ENCODE measurements at regions not wholly inside any gene's neighbourhood (a gene's known extent, or its start where the extent isn't known, plus 50 kb on each side); places are given as distances from the start of the nearest gene placed in this dataset.

DNA sequence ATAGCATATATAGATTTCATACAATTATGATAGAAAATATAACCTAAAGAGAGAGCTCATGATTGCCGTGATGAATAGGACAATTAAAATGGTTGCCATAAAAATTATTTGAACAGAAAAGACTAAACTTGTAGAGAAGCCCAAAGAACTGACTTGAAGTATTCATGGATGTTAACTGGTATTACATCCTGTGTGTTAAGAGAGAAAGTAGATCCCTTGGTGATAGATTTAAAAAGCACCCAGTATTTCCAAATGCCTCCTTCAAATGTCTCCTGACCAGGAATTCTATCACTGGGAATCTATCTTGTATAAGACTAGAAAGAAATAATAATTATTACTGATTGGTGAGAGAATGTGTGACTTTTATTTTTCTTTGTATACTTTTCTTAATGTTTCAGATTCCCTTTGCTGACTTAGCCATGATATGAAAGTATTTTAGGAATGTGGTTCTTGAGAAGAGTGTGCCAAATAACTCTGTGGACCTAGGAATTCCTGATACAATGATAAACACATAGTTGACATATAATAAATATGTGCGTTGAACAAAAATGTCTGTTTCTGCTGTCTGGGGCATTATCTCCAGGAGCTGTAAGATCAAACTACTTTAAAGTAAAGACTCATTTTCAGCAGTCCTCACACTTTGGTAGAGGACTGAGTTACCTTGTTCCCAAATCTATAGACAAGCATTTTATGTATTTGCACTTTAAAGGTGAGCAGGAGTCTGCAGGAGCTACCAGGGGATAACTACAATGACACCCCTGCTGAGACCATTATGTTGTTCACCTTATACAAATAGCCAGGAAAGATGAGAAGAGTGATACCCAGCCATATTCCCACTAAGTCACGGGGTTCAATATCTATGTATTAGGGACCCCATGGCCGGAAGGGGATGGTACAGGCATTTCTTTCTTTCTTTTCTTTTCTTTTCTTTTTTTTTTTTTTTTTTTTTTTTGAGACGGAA is 211.1 kb upstream of the TLE4 start:
- H3K27me3 Mint-ChIP-seq (ENCODE audit: low read depth in 2 of 2), result peaks cover 3 to 27% of the 10 kb centered on the region in 2 donors
- Histone ChIP-seq H3K27ac (ENCODE audit: low read length) (no peak overlapping the region), H3K4me3 (ENCODE audit: low read length) (no peak overlapping the region), H3K36me3 (ENCODE audit: control insufficient read depth, insufficient read depth, low read length) (no peaks in the 10 kb centered on the region), H3K4me1 (ENCODE audit: control insufficient read depth, insufficient read depth, low read length) (no peaks in the 10 kb centered on the region), H3K9me3 (ENCODE audit: control insufficient read depth, insufficient read depth, low read length) (no peaks in the 10 kb centered on the region), H3K27me3 (ENCODE audit: control insufficient read depth, insufficient read depth, low read length) (no peaks in the 10 kb centered on the region)
- H3K9me3 Mint-ChIP-seq, result no peaks in the 10 kb centered on the region
- TF ChIP-seq, protein P1, sequence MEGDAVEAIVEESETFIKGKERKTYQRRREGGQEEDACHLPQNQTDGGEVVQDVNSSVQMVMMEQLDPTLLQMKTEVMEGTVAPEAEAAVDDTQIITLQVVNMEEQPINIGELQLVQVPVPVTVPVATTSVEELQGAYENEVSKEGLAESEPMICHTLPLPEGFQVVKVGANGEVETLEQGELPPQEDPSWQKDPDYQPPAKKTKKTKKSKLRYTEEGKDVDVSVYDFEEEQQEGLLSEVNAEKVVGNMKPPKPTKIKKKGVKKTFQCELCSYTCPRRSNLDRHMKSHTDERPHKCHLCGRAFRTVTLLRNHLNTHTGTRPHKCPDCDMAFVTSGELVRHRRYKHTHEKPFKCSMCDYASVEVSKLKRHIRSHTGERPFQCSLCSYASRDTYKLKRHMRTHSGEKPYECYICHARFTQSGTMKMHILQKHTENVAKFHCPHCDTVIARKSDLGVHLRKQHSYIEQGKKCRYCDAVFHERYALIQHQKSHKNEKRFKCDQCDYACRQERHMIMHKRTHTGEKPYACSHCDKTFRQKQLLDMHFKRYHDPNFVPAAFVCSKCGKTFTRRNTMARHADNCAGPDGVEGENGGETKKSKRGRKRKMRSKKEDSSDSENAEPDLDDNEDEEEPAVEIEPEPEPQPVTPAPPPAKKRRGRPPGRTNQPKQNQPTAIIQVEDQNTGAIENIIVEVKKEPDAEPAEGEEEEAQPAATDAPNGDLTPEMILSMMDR (IDR thresholded peaks at IDR 0.05), result no peak
- intact Hi-C loops (cut with micrococcal nuclease), result no loop called here
- H3K4me1 Mint-ChIP-seq, result no peaks in the 10 kb centered on the region
- H3K27ac Mint-ChIP-seq, result no peak overlapping the region
- DNase-seq, result no peak
- ATAC-seq, result no peak
- no peak overlapping the region for H3K4me3 Mint-ChIP-seq
- H3K36me3 Mint-ChIP-seq, result no peaks in the 10 kb centered on the region
- WGBS (ENCODE audit: insufficient coverage), result 87% methylated on average over 4 of the region's 5 CpGs

DNA sequence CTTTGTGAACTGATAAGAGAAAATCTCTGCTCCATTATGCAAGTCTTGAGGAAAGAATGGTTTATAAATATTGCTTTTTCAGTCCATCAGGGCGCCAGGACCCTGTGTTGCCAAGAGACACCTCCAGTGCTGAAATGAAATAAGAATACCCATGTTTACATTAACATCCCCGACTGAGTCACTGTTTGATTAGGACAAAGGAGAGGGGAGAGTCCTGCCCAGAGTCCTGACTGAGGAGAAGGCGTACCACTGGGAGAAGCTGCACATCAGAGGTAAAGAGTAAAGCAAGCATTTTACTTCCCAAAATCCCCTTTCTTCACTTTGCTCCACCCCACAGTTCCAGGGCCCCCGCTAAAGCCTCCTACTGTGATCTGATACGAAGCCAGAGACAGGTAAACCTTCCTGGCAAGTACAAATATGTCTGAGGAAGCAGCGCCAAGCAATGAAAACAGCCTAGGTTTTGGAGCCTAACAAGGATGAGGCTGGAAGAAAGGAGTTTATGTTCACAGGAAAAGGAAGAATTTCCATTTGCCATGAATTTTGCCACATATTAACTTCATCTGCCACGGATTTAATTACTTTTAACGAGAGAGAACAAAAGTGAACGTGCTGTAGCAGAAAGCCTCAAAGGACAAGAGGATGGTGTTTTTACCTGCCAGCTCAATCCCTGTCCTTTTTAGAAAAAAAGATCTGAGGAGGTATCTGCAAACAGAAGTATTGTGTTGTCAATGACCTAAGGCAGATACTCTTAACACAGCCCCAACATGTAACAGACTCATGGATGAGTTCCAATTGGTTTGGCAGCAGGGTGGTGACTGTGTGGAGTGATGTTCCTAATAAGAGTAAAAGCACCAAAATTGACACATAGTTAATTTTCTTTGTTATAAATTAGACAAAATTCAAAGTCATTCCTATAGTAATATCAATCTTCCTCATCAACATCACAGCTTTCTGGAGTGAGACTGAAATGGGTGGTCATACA is 209.4 kb upstream of the TLE4 start:
- WGBS (ENCODE audit: insufficient coverage), result 86% methylated on average over 9 of the region's 9 CpGs
- ATAC-seq, result no peak

DNA sequence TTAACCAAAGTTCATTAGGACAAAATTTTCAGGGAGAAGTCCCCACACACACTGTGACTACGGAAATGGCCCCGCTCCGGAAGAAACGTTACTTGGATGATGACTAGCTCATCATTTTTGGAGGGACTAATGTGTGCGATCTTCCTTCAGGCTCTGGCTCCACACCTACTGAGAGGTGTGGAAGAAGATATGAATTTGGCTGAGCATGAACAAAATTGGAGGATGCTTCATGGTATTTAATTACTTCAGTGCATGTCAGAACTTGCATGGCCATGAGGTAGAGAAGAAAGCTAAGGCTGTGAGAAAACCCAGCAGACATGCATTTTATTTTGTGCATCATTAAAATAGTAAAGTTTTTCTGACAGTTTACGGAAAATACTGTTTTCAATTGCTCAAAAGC is 202.1 kb upstream of the TLE4 start:
- Mint-ChIP-seq H3K4me3 (no peak overlapping the region), H3K4me1 (no peaks in the 10 kb centered on the region), H3K36me3 (no peaks in the 10 kb centered on the region), H3K9me3 (no peaks in the 10 kb centered on the region), H3K27ac (no peak overlapping the region), H3K27me3 (ENCODE audit: low read depth in 2 of 2) (peaks cover 6 to 9% of the 10 kb centered on the region in 2 donors)
- WGBS (ENCODE audit: insufficient coverage), result 91% methylated on average over 6 of the region's 6 CpGs
- Histone ChIP-seq H3K4me3 (ENCODE audit: low read length) (no peak overlapping the region), H3K36me3 (ENCODE audit: control insufficient read depth, insufficient read depth, low read length) (no peaks in the 10 kb centered on the region), H3K27ac (ENCODE audit: low read length) (no peak overlapping the region), H3K9me3 (ENCODE audit: control insufficient read depth, insufficient read depth, low read length) (no peaks in the 10 kb centered on the region), H3K27me3 (ENCODE audit: control insufficient read depth, insufficient read depth, low read length) (no peaks in the 10 kb centered on the region), H3K4me1 (ENCODE audit: control insufficient read depth, insufficient read depth, low read length) (no peaks in the 10 kb centered on the region)
- intact Hi-C loops (cut with micrococcal nuclease), result no loop called here
- no peak for DNase-seq
- TF ChIP-seq, protein P1 (IDR thresholded peaks at IDR 0.05), result no peak
- ATAC-seq, result no peak

More for the DNA sequence above, 209.4 kb upstream of the TLE4 start:
- no peaks in the 10 kb centered on the region for H3K9me3 Mint-ChIP-seq
- Histone ChIP-seq H3K4me1 (ENCODE audit: control insufficient read depth, insufficient read depth, low read length) (no peaks in the 10 kb centered on the region), H3K9me3 (ENCODE audit: control insufficient read depth, insufficient read depth, low read length) (no peaks in the 10 kb centered on the region), H3K27ac (ENCODE audit: low read length) (no peak overlapping the region), H3K36me3 (ENCODE audit: control insufficient read depth, insufficient read depth, low read length) (no peaks in the 10 kb centered on the region), H3K4me3 (ENCODE audit: low read length) (no peak overlapping the region), H3K27me3 (ENCODE audit: control insufficient read depth, insufficient read depth, low read length) (no peaks in the 10 kb centered on the region)
- H3K4me1 Mint-ChIP-seq, result no peaks in the 10 kb centered on the region
- no peak for DNase-seq
- H3K27ac Mint-ChIP-seq, result no peak overlapping the region
- H3K27me3 Mint-ChIP-seq (ENCODE audit: low read depth in 2 of 2), result peaks cover 3 to 20% of the 10 kb centered on the region in 2 donors
- TF ChIP-seq, protein P1 (IDR thresholded peaks at IDR 0.05), result no peak
- intact Hi-C loops (cut with micrococcal nuclease), result no loop called here
- H3K36me3 Mint-ChIP-seq, result no peaks in the 10 kb centered on the region
- H3K4me3 Mint-ChIP-seq, result no peak overlapping the region
